Heart left ventricle (tissue), 13 donors: ENCODE measurements at regions not wholly inside any gene's neighbourhood (a gene's known extent, or its start where the extent isn't known, plus 50 kb on each side); places are given as distances from the start of the nearest gene placed in this dataset.

Experiments used
- POLR2A ChIP-seq, 2 donors: fragments of 450-650 bp; IDR thresholded peaks; one replicate each; pipeline ENCODE4 v1.6.1; 2017; ENCODE audit warnings: antibody characterized with exemption in 2 of 2, mild to moderate bottlenecking in 2 of 2, moderate library complexity in 2 of 2
- TF ChIP-seq, protein P1 (sequence below), 12 donors: fragments of 200-600 bp; sonication (generic) in 4 of 12; IDR thresholded peaks; one replicate each; pipeline versions ENCODE4 v1.5.0 to v1.8.0; 2018 to 2022; ENCODE audit warnings: antibody characterized with exemption in 12 of 12, mild to moderate bottlenecking in 5 of 12
- donor health status: ischemic (EF 13 %, LVEDD 7.1; RV severe dilation, severe dysfunction).
- donor health status: DM: no; HTN: yes; CAD: no.
- donor health status: DM: no; HTN: no; CAD: no.
- donor health status: ischemic (EF 25% LVEDD 6.9; RV normal size, moderate dysfunction).
- donor health status: ischemic (EF 25% LVEDD 5.7; RV mildly dilated, moderate dysfunction).
- donor health status: ischemic (EF 35%, LVEDD 5.7; RV mildly dilated, moderate dysfunction).
- donor health status: nonischemic (EF 11% LVEDD 7.7; RV severe dilation, severe dysfunction).
- donor health status: DM: yes; HTN: yes; CAD: no.
- donor health status: PGD.
- donor health status: ischemic (EF 29% LVEDD 5.4; RV normal size, mild dysfunction).
- donor health status: nonischemic (EF 23%, LVEDD 6.1; RV moderate dilation, normal function).

GRCh38 chr11:116525961-116526495 lies 246.8 kb downstream of the BUD13 start:
- TF ChIP-seq, protein P1, sequence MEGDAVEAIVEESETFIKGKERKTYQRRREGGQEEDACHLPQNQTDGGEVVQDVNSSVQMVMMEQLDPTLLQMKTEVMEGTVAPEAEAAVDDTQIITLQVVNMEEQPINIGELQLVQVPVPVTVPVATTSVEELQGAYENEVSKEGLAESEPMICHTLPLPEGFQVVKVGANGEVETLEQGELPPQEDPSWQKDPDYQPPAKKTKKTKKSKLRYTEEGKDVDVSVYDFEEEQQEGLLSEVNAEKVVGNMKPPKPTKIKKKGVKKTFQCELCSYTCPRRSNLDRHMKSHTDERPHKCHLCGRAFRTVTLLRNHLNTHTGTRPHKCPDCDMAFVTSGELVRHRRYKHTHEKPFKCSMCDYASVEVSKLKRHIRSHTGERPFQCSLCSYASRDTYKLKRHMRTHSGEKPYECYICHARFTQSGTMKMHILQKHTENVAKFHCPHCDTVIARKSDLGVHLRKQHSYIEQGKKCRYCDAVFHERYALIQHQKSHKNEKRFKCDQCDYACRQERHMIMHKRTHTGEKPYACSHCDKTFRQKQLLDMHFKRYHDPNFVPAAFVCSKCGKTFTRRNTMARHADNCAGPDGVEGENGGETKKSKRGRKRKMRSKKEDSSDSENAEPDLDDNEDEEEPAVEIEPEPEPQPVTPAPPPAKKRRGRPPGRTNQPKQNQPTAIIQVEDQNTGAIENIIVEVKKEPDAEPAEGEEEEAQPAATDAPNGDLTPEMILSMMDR (IDR thresholded peaks at IDR 0.05), result no peak
- no peak for TF ChIP-seq POLR2A (IDR thresholded peaks at IDR 0.05)
